CD14-positive monocyte (primary cell): ENCODE measurements at regions not wholly inside any gene's neighbourhood (a gene's known extent, or its start where the extent isn't known, plus 50 kb on each side); places are given as distances from the start of the nearest gene placed in this dataset.

Experiments
- DNase-seq, 3 donors: peaks; one replicate each; pipeline ENCODE4 v3.0.0-alpha.2; 2011 to 2022
- H2AFZ ChIP-seq: 2 replicates; pipeline ENCODE4 v1.6.0; 2012; ENCODE audit warnings: mild to moderate bottlenecking, low read depth, low read length, inconsistent platforms; ENCODE audit not compliant: insufficient read depth, poor library complexity, severe bottlenecking
- H3K27ac ChIP-seq, 2 donors: 1 replicate in 1 of 2; 2 replicates in 1 of 2; pipeline ENCODE4 v1.5.1; 2012 to 2013; ENCODE audit warnings: low read length in 2 of 2, control low read depth in 1 of 2, inconsistent platforms in 1 of 2, low read depth in 1 of 2, mild to moderate bottlenecking in 1 of 2
- H3K27me3 ChIP-seq, 2 donors: one replicate each; pipeline versions ENCODE4 v1.6.0 to v1.6.1; 2011 to 2013; ENCODE audit warnings: low read length in 2 of 2; ENCODE audit not compliant: control insufficient read depth in 2 of 2, insufficient read depth in 2 of 2
- H3K36me3 ChIP-seq, 2 donors: replicated peaks in 1 of 2; 1 replicate in 1 of 2; 2 replicates in 1 of 2; pipeline versions ENCODE4 v1.5.1 to v1.6.1; 2012 to 2013; ENCODE audit warnings: low read length in 2 of 2, control low read depth in 1 of 2, inconsistent platforms in 1 of 2, mild to moderate bottlenecking in 1 of 2; ENCODE audit not compliant: insufficient read depth in 2 of 2, control insufficient read depth in 1 of 2
- H3K4me1 ChIP-seq, 2 donors: 1 replicate in 1 of 2; 2 replicates in 1 of 2; pipeline versions ENCODE4 v1.5.1 to v1.6.1; 2012 to 2013; ENCODE audit warnings: low read length in 2 of 2, control low read depth in 1 of 2, inconsistent platforms in 1 of 2, mild to moderate bottlenecking in 1 of 2, moderate library complexity in 1 of 2; ENCODE audit not compliant: insufficient read depth in 2 of 2, control insufficient read depth in 1 of 2
- H3K4me2 ChIP-seq: replicated peaks from 2 replicates; pipeline ENCODE3; 2012; ENCODE audit warnings: low read length, moderate library complexity, mild to moderate bottlenecking; ENCODE audit not compliant: poor library complexity, severe bottlenecking; ENCODE audit errors: extremely low read depth
- H3K4me3 ChIP-seq, 3 experiments: fragments of 200-600 bp in 1 of 3; sonication (generic) in 1 of 3; replicated peaks in 1 of 3; 1 replicate in 2 of 3; 2 replicates in 1 of 3; pipeline ENCODE4 v1.5.1; 2011 to 2013; ENCODE audit warnings: low read length in 3 of 3, mild to moderate bottlenecking in 3 of 3, control low read depth in 2 of 3, low read depth in 2 of 3, inconsistent platforms in 1 of 3, moderate library complexity in 1 of 3
- H3K79me2 ChIP-seq: 2 replicates; pipeline ENCODE4 v1.6.0; 2012; ENCODE audit warnings: mild to moderate bottlenecking, control low read depth, inconsistent platforms, low read length, moderate library complexity; ENCODE audit not compliant: insufficient read depth
- H3K9ac ChIP-seq: 2 replicates; pipeline ENCODE4 v1.6.0; 2017; ENCODE audit warnings: low read length, mild to moderate bottlenecking; ENCODE audit not compliant: insufficient read depth, poor library complexity, severe bottlenecking
- H3K9me3 ChIP-seq, 2 donors: replicated peaks in 1 of 2; 1 replicate in 1 of 2; 2 replicates in 1 of 2; pipeline versions ENCODE4 v1.5.1 to v1.6.1; 2012 to 2013; ENCODE audit warnings: low read length in 2 of 2, control low read depth in 1 of 2; ENCODE audit not compliant: control insufficient read depth in 1 of 2, insufficient read depth in 1 of 2
- H4K20me1 ChIP-seq: 2 replicates; pipeline ENCODE4 v1.6.0; 2012; ENCODE audit warnings: mild to moderate bottlenecking, low read length, control low read depth, moderate library complexity; ENCODE audit not compliant: insufficient read depth
- H3K27ac Mint-ChIP-seq, 7 donors: one replicate each; pipeline ENCODE4 v1.8.0; 2020; ENCODE audit warnings: mild to moderate bottlenecking in 7 of 7, mixed read lengths in 7 of 7, moderate library complexity in 6 of 7, inconsistent platforms in 2 of 7
- H3K27me3 Mint-ChIP-seq, 3 donors: one replicate each; pipeline ENCODE4 v1.8.0; 2021 to 2022; ENCODE audit warnings: low read depth in 3 of 3, mild to moderate bottlenecking in 3 of 3, mixed read lengths in 3 of 3, moderate library complexity in 3 of 3, inconsistent platforms in 1 of 3
- H3K36me3 Mint-ChIP-seq, 2 donors: one replicate each; pipeline ENCODE4 v1.8.0; 2020; ENCODE audit warnings: mixed read lengths in 2 of 2, inconsistent platforms in 1 of 2, mild to moderate bottlenecking in 1 of 2
- H3K4me1 Mint-ChIP-seq: one replicate; pipeline ENCODE4 v1.8.0; 2020; ENCODE audit warnings: mild to moderate bottlenecking, mixed read lengths
- H3K4me3 Mint-ChIP-seq, 2 donors: one replicate each; pipeline ENCODE4 v1.8.0; 2020; ENCODE audit warnings: mild to moderate bottlenecking in 2 of 2, mixed read lengths in 2 of 2, moderate library complexity in 1 of 2
- H3K9me3 Mint-ChIP-seq, 7 donors: one replicate each; pipeline ENCODE4 v1.8.0; 2020 to 2022; ENCODE audit warnings: mixed read lengths in 7 of 7, mild to moderate bottlenecking in 6 of 7, moderate library complexity in 6 of 7, inconsistent platforms in 2 of 7
- CTCF ChIP-seq: fragments of 200-600 bp; IDR thresholded peaks from one replicate; pipeline ENCODE4 v1.8.0; 2022; ENCODE audit warnings: antibody characterized with exemption, mild to moderate bottlenecking
- WGBS: methylation state at CpG from one replicate; pipeline ENCODE4 v1.1.5; 2013; ENCODE audit warnings: missing lambda C conversion rate; ENCODE audit not compliant: insufficient coverage; 5-methylcytosine and 5-hydroxymethylcytosine counted together
- intact Hi-C, 2 donors: fragments of 100-400 bp; cut with micrococcal nuclease; formaldehyde crosslinking; loops; one replicate each; pipeline versions ENCODE4 v1.15.0 to v1.15.1; 2023

GRCh38 chr10:2262878-2263277 is 525.6 kb upstream of the ADARB2 start:
- Mint-ChIP-seq H3K27ac (no peak overlapping the region), H3K9me3 (peaks cover 0 to 11% (median 4%) of the 10 kb centered on the region in 7 donors), H3K4me1 (no peaks in the 10 kb centered on the region), H3K27me3 (peaks cover 0 to 1% (median 0%) of the 10 kb centered on the region in 3 donors), H3K4me3 (no peak overlapping the region), H3K36me3 (no peaks in the 10 kb centered on the region)
- WGBS = no CpG with 5 or more reads among the region's 4 CpGs
- TF ChIP-seq CTCF = no peak
- Histone ChIP-seq H3K27me3 (no peaks in the 10 kb centered on the region), H4K20me1 (no peaks in the 10 kb centered on the region), H3K79me2 (no peaks in the 10 kb centered on the region), H2AFZ (no peak overlapping the region), H3K27ac (no peak overlapping the region), H3K4me3 (no peak overlapping the region), H3K36me3 (no peaks in the 10 kb centered on the region), H3K4me2 (no peak overlapping the region), H3K9ac (no peak overlapping the region), H3K4me1 (no peaks in the 10 kb centered on the region), H3K9me3 (peaks cover 6 to 9% of the 10 kb centered on the region in 2 donors)
- intact Hi-C loops = no loop called here
- DNase-seq = no peak

- intact Hi-C loops = no loop called here
- Histone ChIP-seq H3K4me1 (no peaks in the 10 kb centered on the region), H3K9ac (no peak overlapping the region), H3K36me3 (no peaks in the 10 kb centered on the region), H3K9me3 (peaks cover 6 to 9% of the 10 kb centered on the region in 2 donors), H3K27ac (no peak overlapping the region), H3K27me3 (no peaks in the 10 kb centered on the region), H2AFZ (no peak overlapping the region), H3K4me3 (no peak overlapping the region), H3K79me2 (no peaks in the 10 kb centered on the region), H4K20me1 (no peaks in the 10 kb centered on the region), H3K4me2 (no peak overlapping the region)
- no peak for DNase-seq
- Mint-ChIP-seq H3K36me3 (no peaks in the 10 kb centered on the region), H3K4me3 (no peak overlapping the region), H3K27me3 (peaks cover 0 to 1% (median 0%) of the 10 kb centered on the region in 3 donors), H3K27ac (no peak overlapping the region), H3K4me1 (no peaks in the 10 kb centered on the region), H3K9me3 (peaks cover 0 to 8% (median 3%) of the 10 kb centered on the region in 7 donors)
- no peak for TF ChIP-seq CTCF
- WGBS = no CpG with 5 or more reads among the region's 2 CpGs
These were observed 525.0 kb upstream of the ADARB2 start for GRCh38 chr10:2262333-2262732.
